ENCODE measurements at regions not wholly inside any gene's neighbourhood (a gene's known extent, or its start where the extent isn't known, plus 50 kb on each side); places are given as distances from the start of the nearest gene placed in this dataset.

- ATAC-seq, result no peak
- no peak for TF ChIP-seq SNAI2 (CRISPR knock-in tag; IDR thresholded peaks at IDR 0.05)
- TF ChIP-seq ARNTL (CRISPR knock-in tag; IDR thresholded peaks at IDR 0.05; ENCODE audit: borderline replicate concordance, low read depth), result no peak
- no peak for TF ChIP-seq PATZ1 (CRISPR knock-in tag; IDR thresholded peaks at IDR 0.05; ENCODE audit: borderline replicate concordance)
- no peak for TF ChIP-seq POU6F1 (CRISPR knock-in tag; IDR thresholded peaks at IDR 0.05; ENCODE audit: borderline replicate concordance, low read depth)
- TF ChIP-seq ZNF70 (CRISPR knock-in tag; IDR thresholded peaks at IDR 0.05), result no peak
- TF ChIP-seq CREB5 (CRISPR knock-in tag; IDR thresholded peaks at IDR 0.05; ENCODE audit: low read depth), result no peak
- no peak for TF ChIP-seq BACH2 (CRISPR knock-in tag; IDR thresholded peaks at IDR 0.05; ENCODE audit: borderline replicate concordance)
- TF ChIP-seq ZC3H10 (CRISPR knock-in tag; IDR thresholded peaks at IDR 0.05), result no peak
- TF ChIP-seq TSHZ2 (CRISPR knock-in tag; IDR thresholded peaks at IDR 0.05), result no peak
- no peak for TF ChIP-seq ZFP30 (CRISPR knock-in tag; IDR thresholded peaks at IDR 0.05)
- no peak for TF ChIP-seq OSR1 (CRISPR knock-in tag; IDR thresholded peaks at IDR 0.05)
- TF ChIP-seq TOX (CRISPR knock-in tag; IDR thresholded peaks at IDR 0.05; ENCODE audit: borderline replicate concordance), result no peak
Observed at GRCh38 chr3:99250821-99251355, 349.4 kb upstream of the DCBLD2 start.

GRCh38 chr3:99250272-99250671 lies 348.8 kb upstream of the DCBLD2 start:
- TF ChIP-seq ZC3H10 (CRISPR knock-in tag; IDR thresholded peaks at IDR 0.05) (no peak), ZNF565 (CRISPR knock-in tag; conservative IDR thresholded peaks at IDR 0.05; ENCODE audit: low read depth) (no peak), TSHZ2 (CRISPR knock-in tag; IDR thresholded peaks at IDR 0.05) (no peak), RARB (CRISPR knock-in tag; IDR thresholded peaks at IDR 0.05) (no peak), ESRRG (CRISPR knock-in tag; IDR thresholded peaks at IDR 0.05) (no peak), ZFP30 (CRISPR knock-in tag; IDR thresholded peaks at IDR 0.05) (no peak), ZNF70 (CRISPR knock-in tag; IDR thresholded peaks at IDR 0.05) (no peak), ZFP3 (CRISPR knock-in tag; IDR thresholded peaks at IDR 0.05) (no peak), ARNTL (CRISPR knock-in tag; IDR thresholded peaks at IDR 0.05; ENCODE audit: borderline replicate concordance, low read depth) (no peak), ISL1 (CRISPR knock-in tag; IDR thresholded peaks at IDR 0.05) (no peak), ZNF8 (CRISPR knock-in tag; IDR thresholded peaks at IDR 0.05) (no peak), CREB5 (CRISPR knock-in tag; IDR thresholded peaks at IDR 0.05; ENCODE audit: low read depth) (no peak), CSRNP3 (CRISPR knock-in tag; IDR thresholded peaks at IDR 0.05) (no peak), GLIS3 (CRISPR knock-in tag; IDR thresholded peaks at IDR 0.05) (no peak), POU6F1 (CRISPR knock-in tag; IDR thresholded peaks at IDR 0.05; ENCODE audit: borderline replicate concordance, low read depth) (no peak)
- peak; percentile 76 for ATAC-seq

Data from SK-N-SH treated with all-trans-retinoic acid at 6 μM for 48 hours (cell line).